Psoas muscle (tissue), 7 donors: ENCODE measurements at regions not wholly inside any gene's neighbourhood (a gene's known extent, or its start where the extent isn't known, plus 50 kb on each side); places are given as distances from the start of the nearest gene placed in this dataset.

Source experiments
- ATAC-seq, 4 donors: fragments of 200-7000 bp; cut with Tn5 transposase; one replicate each; pipeline ENCODE4 v1.9.1; 2020; ENCODE audit warnings: moderate library complexity in 3 of 4, mild to moderate bottlenecking in 2 of 4
- DNase-seq, 2 donors: peaks; one replicate each; pipeline ENCODE4 v3.0.0-alpha.2; 2020
- H3K27ac ChIP-seq: fragments of 200-600 bp; one replicate; pipeline ENCODE4 v1.8.0; 2022
- H3K27me3 ChIP-seq, 3 donors: fragments of 200-600 bp in 1 of 3; one replicate each; pipeline versions ENCODE4 v1.6.1 to v1.8.0; 2013 to 2022; ENCODE audit warnings: low read length in 2 of 3, mild to moderate bottlenecking in 2 of 3, moderate library complexity in 1 of 3; ENCODE audit not compliant: insufficient read depth in 3 of 3
- H3K36me3 ChIP-seq, 2 donors: fragments of 200-600 bp in 1 of 2; one replicate each; pipeline versions ENCODE4 v1.6.1 to v1.8.0; 2013 to 2022; ENCODE audit warnings: low read depth in 1 of 2, mild to moderate bottlenecking in 1 of 2, moderate library complexity in 1 of 2; ENCODE audit not compliant: insufficient read depth in 1 of 2
- H3K4me1 ChIP-seq: fragments of 200-600 bp; one replicate; pipeline ENCODE4 v1.8.0; 2022
- H3K4me3 ChIP-seq: fragments of 200-600 bp; one replicate; pipeline ENCODE4 v1.8.0; 2022; ENCODE audit warnings: mild to moderate bottlenecking
- H3K9me3 ChIP-seq: fragments of 200-600 bp; one replicate; pipeline ENCODE4 v1.8.0; 2022
- CTCF ChIP-seq: fragments of 200-600 bp; IDR thresholded peaks from one replicate; pipeline ENCODE4 v1.8.0; 2022; ENCODE audit warnings: antibody characterized with exemption
- WGBS, 3 donors: extraction: QIAGEN DNeasy Blood & Tissue Kit; methylation state at CpG; one replicate each; pipeline versions ENCODE4 v1.1.6 to v1.1.7; 2013; 5-methylcytosine and 5-hydroxymethylcytosine counted together
- intact Hi-C, 2 donors: fragments of 100-400 bp; cut with DNase I; formaldehyde crosslinking; loops; one replicate each; pipeline versions ENCODE4 v1.11.0 to v1.14.2; 2022
- donor health status: healthy with polysubstance abuse.
- donor health status: DM: no; HTN: no; CAD: no; lungs with moderate emphysema.
- donor health status: Bipolar disorder and iron deficiency.
- donor health status: healthy.
- donor health status: DM: yes; HTN: yes; CAD: no.
- donor health status: DM: no; HTN: no; CAD: no.
- donor health status: DM: yes; HTN: yes; CAD: no.

GRCh38 chr16:64250866-64251265 lies 871.0 kb downstream of the CDH11 start:
- peak overlapping the region; percentile 54 for H3K27ac ChIP-seq
- ATAC-seq (peak; percentile 87 to 97 (median 91)), DNase-seq (no peak)
- intact Hi-C loops, result loop anchor here (10.0 kb wide), 2 partner anchors 64 to 844 kb away; no protein-coding TSS in a partner anchor
- TF ChIP-seq CTCF, result no peak
- no peaks in the 10 kb centered on the region for H3K27me3 ChIP-seq
- no peaks in the 10 kb centered on the region for H3K36me3 ChIP-seq
- no peak overlapping the region for H3K4me3 ChIP-seq
- 20 to 26% (median 24%) methylated on average over 1 of the region's 1 CpG for WGBS, 3 donors
- no peaks in the 10 kb centered on the region for H3K9me3 ChIP-seq
- peaks cover 21% of the 10 kb centered on the region for H3K4me1 ChIP-seq

- no peak overlapping the region for H3K27ac ChIP-seq
- no peak for TF ChIP-seq CTCF
- H3K27me3 ChIP-seq, result no peaks in the 10 kb centered on the region
- H3K4me3 ChIP-seq, result no peak overlapping the region
- no peaks in the 10 kb centered on the region for H3K4me1 ChIP-seq
- intact Hi-C loops, result no loop called here
- WGBS, 3 donors, result 23 to 42% (median 31%) methylated on average over 6 of the region's 6 CpGs
- H3K36me3 ChIP-seq, result no peaks in the 10 kb centered on the region
- DNase-seq (no peak), ATAC-seq (peak in 1 of 4 donors; percentile 44)
- peaks cover 9% of the 10 kb centered on the region for H3K9me3 ChIP-seq
Measured at GRCh38 chr16:64242492-64242891, 879.4 kb downstream of the CDH11 start.

GRCh38 chr16:64240586-64240985 lies 881.3 kb downstream of the CDH11 start:
- no peak for ATAC-seq
- no peaks in the 10 kb centered on the region for H3K27me3 ChIP-seq
- no peak overlapping the region for H3K27ac ChIP-seq

GRCh38 chr16:64238571-64238970 lies 883.3 kb downstream of the CDH11 start:
- TF ChIP-seq CTCF, result no peak
- intact Hi-C loops, result no loop called here
- DNase-seq (no peak), ATAC-seq (no peak)
- Histone ChIP-seq H3K36me3 (no peaks in the 10 kb centered on the region), H3K4me1 (peaks cover 25% of the 10 kb centered on the region), H3K27ac (no peak overlapping the region), H3K4me3 (no peak overlapping the region), H3K27me3 (no peaks in the 10 kb centered on the region), H3K9me3 (no peaks in the 10 kb centered on the region)

More at GRCh38 chr16:64240586-64240985, 881.3 kb downstream of the CDH11 start:
- Histone ChIP-seq H3K4me1 (peaks cover 15% of the 10 kb centered on the region), H3K9me3 (peaks cover 8% of the 10 kb centered on the region), H3K4me3 (no peak overlapping the region), H3K36me3 (no peaks in the 10 kb centered on the region)
- DNase-seq, result no peak
- intact Hi-C loops, result no loop called here
- TF ChIP-seq CTCF, result no peak

GRCh38 chr16:64236316-64236715 lies 885.5 kb downstream of the CDH11 start:
- DNase-seq (no peak), ATAC-seq (peak in 2 of 4 donors; percentile 47 to 81)
- no peaks in the 10 kb centered on the region for H3K27me3 ChIP-seq
- H3K4me1 ChIP-seq, result peaks cover 25% of the 10 kb centered on the region
- no peak overlapping the region for H3K4me3 ChIP-seq
- H3K9me3 ChIP-seq, result no peaks in the 10 kb centered on the region
- intact Hi-C loops, result no loop called here
- no peak overlapping the region for H3K27ac ChIP-seq
- H3K36me3 ChIP-seq, result no peaks in the 10 kb centered on the region
- 28 to 36% (median 29%) methylated on average over 3 of the region's 3 CpGs for WGBS, 3 donors
- TF ChIP-seq CTCF, result no peak
